Tongue (tissue), 1 donor: ENCODE measurements at regions not wholly inside any gene's neighbourhood (a gene's known extent, or its start where the extent isn't known, plus 50 kb on each side); places are given as distances from the start of the nearest gene placed in this dataset.
A peak's percentile ranks its signal among the peaks of the same experiment; 100 is the strongest.

Experiments used
- DNase-seq: peaks from one replicate; pipeline ENCODE4 v3.0.0-alpha.2; 2015

DNA sequence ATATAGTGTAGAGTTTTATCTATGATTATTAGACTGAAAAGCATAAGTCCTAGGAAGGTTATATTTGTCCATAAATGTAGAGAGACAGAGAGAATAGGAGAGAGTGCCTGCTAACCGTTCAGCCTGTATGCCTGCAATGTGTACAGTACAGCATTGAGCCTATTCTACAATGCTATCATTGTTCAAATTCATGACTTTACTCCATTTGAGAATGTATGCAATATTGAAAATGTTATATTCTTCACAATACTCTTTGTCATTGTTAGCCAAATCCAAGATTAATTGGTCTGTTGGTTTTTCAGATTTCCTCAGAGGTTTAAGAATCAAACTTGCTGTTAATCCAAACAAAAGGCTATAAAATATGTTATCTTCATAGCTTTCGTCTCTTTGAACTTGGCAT, 585.2 kb upstream of the B3GALT2 start:
- no peak for DNase-seq

DNA sequence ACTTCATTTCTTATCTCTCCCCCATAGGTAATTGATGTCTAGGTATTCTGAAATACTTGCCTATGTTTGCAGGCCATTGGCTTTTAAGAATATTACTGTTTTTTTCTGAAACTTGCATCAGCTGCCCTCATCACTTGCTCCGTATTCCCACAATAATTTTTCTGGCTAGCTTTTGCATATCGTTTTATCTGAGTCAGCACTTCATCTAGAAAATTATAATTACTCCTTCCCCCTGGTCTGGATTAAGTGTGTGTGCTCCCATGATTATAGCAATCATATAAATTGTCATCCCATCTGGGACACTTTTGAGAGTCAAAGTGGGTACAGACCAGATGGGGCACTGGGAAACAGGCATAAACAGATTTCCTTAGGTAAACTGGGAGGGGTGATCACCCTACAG, 583.2 kb upstream of the B3GALT2 start:
- DNase-seq = no peak

DNA sequence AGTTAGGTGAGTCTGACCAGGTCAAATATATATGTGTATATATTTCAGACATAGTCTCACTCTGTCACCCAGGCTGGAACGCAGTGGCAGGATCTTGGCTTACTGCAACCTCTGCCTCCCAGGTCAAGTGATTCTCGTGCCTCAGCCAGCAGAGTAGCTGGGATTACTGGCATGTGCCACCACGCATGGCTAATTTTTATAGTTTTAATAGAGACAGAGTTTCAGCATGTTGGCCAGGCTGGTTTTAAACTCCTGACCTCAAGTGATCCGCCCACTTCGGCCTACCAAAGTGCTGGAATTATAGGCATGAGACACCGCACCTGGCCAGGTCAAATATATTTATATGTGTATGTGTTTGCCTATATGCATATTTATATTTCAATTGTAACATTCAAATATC, 581.5 kb upstream of the B3GALT2 start:
- DNase-seq = no peak

DNA sequence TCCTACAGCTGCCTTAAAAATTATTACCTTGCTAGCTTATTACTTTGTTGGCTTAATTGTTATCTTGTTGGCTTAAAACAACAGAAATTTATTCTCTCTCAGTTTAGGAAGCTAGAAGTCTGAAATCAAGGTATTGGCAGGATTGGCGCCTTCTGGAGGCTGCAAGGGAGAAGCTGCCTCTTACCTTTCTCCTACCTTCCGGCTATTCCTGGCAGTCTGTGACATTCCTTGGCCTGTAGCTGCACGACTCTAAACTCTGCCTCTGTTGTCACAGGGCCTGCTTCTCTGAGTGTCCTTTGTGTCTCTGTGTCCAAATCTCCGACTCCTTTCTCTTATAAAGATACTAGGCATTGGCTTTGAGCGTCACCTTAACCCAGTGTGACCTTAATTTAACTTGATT, 579.9 kb upstream of the B3GALT2 start:
- DNase-seq = no peak

DNA sequence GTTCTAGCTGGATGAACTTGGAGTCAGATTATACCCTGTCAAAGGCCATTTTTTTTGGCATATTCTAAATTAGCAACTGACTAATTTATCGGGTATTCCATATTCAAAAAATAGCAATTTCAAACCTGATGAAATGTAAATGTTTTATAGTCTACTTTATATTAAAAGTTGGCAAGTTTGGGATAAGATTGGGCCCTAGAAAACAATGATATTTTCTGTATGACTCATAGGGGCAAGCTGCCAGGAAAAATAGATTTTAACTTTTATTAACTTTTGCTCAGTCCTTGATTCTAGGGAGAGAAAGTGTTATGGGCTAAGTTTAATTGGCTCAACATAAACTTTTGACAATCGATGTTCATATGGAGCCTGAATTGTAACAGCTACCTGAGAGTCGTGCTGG, 576.9 kb upstream of the B3GALT2 start:
- DNase-seq = no peak

DNA sequence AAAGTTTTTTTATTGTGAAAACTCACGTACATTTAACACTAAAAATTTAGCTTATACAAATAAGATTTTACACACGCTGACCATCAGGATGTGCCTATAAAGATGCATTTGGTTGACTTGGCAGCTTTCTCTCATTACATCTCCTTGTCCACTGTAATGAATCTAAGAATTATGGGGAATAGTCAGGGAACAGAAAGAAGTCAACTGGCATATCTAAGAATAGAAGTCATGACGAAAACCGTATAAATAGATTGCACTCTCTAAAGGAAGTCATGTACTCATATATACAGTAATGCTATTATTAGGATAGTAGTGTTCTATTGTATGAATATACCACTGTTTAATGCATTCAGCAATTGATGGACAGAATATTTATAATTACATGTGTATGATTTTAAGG, 575.8 kb upstream of the B3GALT2 start:
- DNase-seq = peak; percentile 40

DNA sequence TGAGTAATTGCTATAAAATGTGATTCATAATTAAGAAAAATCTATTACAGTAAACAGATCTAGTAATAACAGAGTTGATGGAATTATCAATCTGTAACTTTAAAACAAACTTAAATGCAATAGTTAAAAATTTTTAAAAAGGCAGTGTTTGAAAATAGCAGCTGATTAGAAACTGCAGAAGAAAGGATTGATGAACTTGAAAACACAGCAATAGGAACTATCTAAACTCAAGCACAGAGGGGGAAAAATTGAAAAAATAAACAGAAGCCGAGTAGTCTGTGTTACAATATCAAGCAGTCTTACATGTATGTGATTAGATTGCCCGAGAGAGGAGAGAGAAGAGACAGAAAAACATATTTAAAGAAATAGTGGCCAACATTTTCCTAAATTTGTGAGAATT, 569.0 kb upstream of the B3GALT2 start:
- DNase-seq = no peak

DNA sequence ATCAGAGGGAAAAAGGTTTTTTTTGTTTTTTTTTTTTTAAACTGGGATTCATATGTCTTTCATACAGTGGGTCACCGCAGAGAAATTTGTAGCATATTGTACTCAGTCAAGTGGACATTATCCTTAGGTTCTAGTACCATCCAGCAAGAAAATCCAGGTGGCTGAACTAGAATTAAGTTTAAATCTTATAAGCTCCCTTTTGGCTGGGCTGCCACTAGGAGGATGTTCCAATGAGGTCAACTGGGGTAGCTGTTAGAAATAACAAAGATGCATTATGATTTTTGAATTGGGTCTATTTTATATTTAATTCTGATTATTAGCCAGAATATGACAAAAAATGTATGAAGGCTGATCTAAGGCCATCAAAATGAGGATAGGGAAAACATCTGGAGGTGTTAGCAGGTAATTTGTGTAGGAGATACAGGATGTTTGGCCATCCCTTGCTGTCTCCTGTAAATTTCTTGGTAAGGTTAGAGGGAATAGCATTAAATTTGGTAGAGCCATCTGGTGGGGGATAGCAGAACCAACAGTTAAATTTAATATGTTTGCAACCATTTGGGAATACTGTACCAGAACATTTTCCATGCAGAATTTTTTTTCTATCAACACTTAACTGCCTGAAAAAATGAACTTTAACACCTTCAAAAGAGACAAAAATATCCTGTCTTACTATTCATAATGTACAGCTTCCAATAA, 568.5 kb upstream of the B3GALT2 start:
- DNase-seq = no peak

DNA sequence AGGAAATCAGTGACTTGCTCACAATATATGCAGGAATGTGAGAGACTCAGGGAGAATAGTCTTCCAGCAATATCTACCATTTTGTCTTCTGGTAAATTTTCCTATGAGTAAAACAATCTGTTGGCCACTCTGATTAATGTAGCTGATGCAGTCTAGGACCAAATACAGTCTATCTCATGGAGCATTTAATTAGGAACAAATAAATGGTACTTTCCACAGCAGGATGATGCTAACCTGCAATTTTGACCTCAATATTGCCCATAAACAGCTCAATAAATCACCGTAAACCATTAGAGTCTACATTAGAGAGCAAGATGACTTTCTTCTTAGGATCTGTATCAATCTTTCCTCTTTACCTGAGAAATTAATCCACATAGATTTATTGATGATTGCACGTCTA, 567.7 kb upstream of the B3GALT2 start:
- no peak for DNase-seq

DNA sequence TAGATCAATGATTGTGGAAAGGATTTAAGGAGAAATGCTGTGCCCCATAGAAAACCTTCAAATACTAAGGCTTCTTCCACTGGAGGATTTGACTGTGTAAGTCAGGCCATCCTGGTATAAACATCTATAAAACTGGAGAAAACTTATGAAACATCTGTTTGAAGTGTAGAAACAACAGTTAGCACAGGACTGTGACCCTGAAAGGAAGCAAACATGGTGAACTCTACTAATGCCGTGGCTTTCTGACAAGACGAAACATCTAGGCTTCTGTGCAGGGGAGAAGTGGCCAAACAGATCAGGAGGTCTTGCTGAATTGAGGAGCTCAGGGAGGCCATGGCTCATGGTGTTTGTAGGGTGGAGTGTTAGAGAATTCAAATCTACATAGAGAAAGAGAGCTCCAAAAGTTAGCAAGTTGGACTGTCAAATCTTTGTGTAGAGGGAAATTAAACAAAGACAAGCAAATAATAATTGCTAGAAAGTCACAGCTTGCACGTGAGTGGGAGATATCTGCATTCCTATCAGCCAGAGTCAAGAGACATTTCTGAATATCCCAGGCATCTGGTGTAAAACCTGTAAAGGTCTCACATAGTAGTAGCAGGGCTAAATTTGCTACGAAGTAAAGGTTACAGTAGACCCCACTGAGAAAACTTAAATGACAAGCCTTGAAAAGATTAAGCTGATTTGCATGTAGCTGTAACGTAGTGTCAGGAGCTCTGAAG, 566.8 kb upstream of the B3GALT2 start:
- DNase-seq = no peak

DNA sequence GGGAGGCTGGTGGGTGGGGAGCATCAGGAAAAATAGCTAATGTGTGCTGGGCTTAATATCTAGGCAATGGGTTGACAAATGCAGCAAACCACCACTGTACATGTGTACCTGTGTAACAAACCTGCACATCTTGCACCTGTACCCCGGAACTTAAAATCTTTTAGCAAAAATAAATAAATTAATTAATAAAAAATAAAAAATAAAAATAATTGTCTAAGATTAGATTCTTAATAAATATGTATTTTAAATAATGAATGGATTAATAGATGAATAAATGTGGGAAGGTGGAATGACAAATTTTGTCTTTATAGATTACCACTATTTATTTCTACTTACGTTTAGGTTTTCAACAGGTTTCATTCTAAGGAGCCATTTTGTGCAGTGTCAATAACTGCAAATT, 563.5 kb upstream of the B3GALT2 start:
- no peak for DNase-seq

DNA sequence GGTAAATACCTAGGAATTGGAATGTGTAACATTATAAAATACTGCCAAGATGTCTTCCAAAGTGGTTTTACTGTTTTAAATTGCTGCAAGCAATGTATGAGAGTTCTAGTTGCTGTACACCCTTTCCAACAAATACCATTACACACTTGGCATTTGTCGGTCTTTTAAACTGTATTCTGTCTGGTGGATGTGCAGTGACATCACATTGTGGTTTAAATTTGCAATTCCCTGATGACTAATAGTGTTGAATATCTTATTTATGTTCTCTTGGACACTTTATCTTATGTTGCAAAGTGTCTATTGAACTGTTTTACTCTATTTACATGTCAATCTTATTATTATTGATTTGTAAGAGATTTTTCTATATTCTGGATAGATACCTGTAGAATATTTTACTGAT, 561.2 kb upstream of the B3GALT2 start:
- no peak for DNase-seq

DNA sequence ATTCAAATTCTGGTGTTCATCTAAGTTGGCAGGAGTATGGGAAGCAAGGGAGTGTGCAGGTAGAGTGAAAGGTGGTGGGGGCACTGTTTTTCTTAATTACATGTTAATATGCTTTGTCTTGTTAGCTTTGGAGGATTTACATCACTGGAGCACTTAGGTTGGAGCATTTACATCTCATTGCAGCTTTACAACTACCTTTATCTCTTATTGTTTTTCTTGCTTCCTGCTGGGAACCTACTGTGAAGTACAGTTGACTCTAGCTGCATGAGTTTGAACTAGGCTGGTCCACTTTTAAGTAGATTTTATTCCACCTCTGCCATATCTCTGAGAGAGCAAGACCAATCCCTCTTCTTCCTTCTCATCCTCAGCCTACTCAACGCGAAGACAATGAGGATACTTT, 554.8 kb upstream of the B3GALT2 start:
- DNase-seq = no peak

DNA sequence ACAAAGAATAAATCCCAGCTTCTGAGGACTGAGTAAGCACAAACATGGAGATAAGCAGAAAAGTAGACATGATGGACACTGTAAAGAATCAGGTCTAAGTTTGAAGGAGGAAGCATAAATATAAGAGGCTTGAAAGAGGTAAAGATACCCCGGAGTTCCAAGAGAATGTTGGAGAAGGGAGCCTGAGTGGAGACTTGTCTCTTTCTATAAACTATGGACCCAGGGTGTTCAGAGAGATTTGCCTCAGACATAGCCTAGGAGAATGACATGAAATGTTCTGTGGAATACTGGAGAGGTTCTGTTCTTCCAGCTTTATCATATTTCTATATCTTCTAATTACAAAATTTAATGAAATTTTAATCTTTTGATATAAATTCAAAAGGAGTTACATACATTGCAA, 554.3 kb upstream of the B3GALT2 start:
- DNase-seq = no peak

DNA sequence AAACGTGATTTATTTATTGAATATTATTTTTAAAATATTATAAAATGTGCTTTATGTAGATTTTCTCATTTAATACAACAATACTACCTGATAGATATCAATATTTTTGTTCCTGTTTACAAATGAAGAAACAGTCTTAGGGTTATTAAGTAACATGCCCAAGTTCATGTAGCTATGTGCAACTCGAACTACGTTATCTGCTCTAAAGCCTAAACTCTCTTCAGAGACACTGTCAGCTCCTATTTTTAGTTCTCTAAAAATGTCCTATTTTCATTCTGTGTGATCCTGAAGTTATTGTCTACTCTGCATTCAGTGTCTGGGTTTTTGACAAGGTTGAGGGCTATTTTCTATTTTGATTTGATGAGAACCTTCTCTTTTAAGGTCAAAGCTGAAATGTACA, 550.1 kb upstream of the B3GALT2 start:
- no peak for DNase-seq

DNA sequence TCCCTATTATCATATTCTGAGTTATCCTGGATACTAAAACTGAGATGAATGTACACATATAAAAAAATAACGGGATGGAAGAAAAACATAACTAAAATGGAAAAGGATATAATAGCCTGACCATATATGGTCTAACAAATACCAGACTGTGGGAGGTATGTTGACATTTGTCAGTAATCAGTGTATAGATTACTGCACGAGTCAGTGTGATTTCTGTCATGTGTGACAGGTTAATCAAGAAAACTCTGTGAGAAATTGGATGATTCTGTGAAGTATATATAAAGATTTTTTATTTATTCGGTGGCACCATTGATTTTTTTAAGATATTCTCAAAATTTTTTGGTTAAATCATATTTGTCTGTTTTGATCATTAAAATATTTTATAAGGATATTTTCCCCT, 547.3 kb upstream of the B3GALT2 start:
- no peak for DNase-seq

DNA sequence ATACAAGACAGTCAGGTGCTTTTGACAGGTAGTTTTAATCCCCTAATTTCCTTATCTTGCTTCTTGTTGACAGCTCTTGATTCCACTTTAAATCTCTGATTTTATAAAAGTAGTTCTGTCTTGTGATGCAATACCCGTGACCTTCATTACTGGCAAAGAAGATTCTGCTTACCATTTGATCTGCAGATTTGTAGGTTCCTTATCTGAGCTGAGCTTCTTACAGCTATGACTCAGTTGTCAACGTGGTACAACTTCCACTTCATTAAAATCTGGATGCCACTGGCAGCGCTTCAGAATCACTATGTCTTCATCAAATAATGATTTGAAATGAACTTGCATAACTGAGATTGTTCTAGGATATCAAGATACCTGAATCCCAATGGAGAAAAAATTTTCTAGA, 543.6 kb upstream of the B3GALT2 start:
- no peak for DNase-seq

DNA sequence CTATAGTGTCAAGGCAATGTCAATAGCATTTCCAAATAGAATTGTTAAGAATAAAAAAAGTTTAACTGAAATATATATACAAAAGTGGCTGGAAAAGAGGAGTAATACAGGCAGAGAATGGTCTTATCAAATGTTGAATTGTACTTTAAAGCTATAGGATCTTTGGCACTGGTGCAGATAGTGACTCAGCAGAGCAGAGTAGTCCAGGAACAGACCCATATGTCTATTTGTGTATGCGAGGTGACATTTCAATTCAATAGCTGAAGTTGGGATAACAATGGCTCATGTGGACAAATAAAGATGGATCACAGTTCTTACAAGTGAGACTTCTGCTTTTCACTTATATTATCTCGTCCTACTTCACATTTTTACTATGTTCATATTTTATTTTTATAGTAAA, 543.0 kb upstream of the B3GALT2 start:
- peak; percentile 5 for DNase-seq

DNA sequence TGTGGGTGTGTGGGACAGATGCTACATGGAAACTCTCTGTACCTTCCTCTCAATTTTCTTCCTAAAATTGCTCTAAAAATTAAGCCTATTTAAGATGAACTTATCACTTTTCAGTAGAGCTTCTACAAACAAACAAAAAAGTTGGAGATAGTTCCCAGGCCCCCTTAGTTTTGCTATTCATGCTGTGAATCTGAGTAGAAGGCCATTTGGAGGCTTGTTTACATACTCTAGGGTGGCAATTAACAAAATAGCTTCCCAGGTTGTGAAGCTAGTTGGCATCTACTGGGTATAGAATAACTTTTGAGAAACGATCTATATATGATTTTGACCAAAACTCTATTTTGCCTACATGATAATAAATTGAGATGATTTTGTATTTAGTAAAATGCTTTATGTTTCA, 541.4 kb upstream of the B3GALT2 start:
- no peak for DNase-seq

DNA sequence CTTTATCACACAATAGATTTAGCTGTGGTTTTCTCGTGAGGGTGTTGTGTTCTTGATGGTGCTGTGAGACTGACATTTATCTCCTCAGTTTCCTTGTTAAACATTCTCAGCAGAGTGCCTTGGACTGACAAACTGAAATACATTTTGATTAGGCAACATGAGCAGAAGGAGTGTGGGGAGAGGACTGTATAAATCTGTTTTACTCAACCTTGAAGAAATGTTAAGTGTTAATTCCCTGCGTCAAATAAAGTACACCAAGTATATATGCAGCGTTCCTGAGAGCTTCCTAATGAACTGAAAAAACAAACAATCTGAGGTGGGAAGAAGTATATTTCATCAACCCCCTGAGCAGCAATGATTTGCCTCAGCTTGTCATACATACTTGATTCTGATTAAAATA, 540.3 kb upstream of the B3GALT2 start:
- no peak for DNase-seq

DNA sequence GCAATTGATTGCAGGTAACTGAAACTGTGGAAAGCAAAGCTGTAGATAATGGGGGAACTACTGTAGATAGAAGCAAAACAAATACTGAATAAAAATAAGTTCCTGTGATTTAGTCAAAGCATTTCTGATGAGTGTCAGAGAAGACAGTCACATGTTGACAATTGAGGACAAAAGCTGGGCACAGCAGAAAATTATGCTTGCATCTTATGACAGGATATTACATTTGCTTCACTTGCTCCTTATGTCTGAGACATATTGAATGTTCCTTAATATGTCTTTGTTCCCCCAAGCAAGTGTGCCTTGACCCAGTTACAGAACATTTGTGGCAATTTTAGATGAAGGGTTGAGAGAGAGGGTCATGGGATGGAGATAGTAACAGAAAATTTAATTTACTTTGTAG, 526.0 kb upstream of the B3GALT2 start:
- DNase-seq = no peak

DNA sequence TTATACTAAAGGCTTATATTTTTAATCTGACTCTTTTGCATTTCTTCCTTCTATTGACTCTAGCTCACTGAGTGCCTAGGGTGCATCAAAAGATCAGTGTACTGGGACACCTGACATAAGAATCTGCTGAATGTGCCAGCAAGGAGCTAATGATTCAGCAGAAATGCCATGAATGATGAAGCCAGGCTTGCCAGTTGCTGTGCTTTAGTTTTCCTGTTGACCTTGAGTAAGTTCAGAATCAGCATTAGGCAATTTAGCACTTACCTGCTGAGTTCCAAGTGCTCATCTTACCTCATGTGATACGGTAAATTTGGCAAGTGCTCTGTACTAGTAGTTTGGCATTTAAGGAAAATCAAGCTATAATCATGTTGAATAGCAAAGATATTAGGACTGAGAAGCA, 523.2 kb upstream of the B3GALT2 start:
- no peak for DNase-seq

DNA sequence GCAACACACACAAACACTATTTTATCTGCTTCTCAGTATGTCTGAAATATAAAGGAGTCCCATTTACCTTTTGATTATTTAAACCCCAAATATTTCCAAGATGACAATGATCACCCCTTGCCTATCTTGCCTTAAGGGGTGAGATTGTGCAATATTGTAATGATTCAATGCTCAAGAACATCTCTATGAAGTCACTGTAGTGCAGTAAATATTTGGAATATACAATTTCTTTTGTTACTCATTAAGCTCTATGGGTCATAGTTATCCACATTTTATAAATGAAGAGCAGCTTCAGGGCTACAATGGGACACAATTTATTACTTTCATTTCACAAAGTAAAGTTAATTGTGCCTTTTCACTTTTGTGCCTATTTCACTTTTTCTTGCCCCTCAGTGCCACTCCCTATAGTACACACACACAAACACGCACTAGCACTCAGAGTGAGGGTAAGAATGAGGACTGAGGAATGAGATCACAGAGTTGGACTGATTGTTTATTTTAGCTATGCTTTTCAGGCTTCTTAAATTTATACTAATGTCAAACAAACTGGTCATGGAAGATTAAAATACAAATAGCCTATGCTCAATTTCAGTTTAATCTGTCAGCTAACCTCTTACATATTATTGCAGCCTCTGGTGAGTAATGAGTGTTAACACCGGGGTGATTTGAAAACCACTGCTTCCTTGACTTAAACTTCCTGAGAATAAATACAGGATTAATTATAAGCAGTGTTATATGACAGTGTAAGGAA, 521.0 kb upstream of the B3GALT2 start:
- DNase-seq = peak; percentile 14

DNA sequence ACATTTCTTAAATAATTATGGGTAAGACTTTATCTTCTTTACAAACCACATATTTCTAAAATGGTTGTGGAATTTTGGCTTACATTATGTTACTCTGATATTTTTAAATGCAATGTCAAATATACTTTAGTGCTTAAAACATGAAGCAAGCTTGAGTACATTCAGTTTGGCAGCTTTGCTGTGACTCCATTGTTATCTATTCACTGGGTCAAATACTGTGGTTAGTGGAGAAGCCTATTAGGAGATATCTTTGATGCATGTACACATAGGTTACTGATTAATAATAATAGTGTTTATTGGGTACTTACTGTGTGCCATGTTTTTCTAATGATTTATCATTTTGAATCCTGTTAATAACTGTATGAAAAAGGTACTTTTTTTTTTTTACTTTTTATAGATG, 520.4 kb upstream of the B3GALT2 start:
- no peak for DNase-seq
